ENCODE measurements at regions not wholly inside any gene's neighbourhood (a gene's known extent, or its start where the extent isn't known, plus 50 kb on each side); places are given as distances from the start of the nearest gene placed in this dataset.
"Not testable (repeated sequence)": the region's sequence is repeated elsewhere in the genome, so short reads cannot be mapped to it uniquely, and the experiment has no call there.

DNA sequence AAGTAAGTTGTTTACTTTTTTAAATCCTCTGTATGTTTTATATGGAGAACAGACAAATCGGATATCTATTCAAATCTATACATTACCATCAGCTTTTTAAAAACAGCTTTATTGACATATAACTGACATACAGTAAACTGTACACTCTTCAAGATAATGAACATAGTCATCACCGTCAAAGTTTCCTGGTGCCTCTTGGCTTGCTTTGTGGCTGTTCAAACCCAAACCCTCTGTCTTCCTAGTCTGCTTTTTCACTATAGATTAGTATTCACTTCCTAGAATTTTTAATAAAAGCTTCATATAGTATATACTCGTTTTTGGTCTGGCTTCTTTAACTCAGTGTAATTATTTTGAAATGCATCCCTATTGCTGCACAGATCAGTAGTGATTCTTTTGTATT is 56.4 kb upstream of the TPTE start:
- DNase-seq (ENCODE audit: low spot score), result no peak
- intact Hi-C loops (cut with DNase I), result no loop called here

DNA sequence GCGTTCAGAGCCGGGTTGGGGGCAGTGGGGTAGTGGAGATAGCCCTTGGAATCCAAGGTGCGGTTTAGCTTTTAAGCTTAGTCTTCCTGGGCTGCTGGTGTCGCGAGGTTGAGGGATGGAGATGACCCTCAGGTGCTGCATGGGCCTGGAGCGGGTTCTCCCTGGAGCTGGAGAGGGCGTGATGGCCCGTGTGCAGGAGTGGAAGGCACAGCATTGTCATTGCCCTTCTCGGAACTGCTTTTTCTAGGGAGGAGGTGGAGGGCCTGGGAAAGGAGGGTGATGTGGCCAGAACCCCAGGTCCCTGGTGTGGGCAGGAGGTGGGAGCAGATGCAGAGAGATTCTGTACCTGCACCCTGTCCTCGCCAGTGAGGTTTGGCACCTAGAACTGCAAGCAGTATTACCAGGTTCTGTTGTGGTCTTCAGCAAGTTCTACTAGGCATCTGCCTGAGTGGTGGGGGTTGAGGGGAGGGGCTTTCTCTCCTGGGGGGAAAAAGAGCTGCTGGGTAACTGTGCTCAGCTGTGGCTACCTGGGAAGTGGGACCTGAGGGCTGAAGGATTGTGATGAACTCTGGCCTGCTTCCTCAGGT is 55.8 kb upstream of the TPTE start:
- peak; percentile 88 for DNase-seq (ENCODE audit: low spot score)
- intact Hi-C loops (cut with DNase I), result not testable (repeated sequence)

- intact Hi-C loops (cut with DNase I), result no loop called here
- DNase-seq (ENCODE audit: low spot score), result no peak
These were observed 55.2 kb upstream of the TPTE start for GRCh38 chr21:10466200-10466599.
